AG09319 (cell line): ENCODE measurements at regions not wholly inside any gene's neighbourhood (a gene's known extent, or its start where the extent isn't known, plus 50 kb on each side); places are given as distances from the start of the nearest gene placed in this dataset.

ENCODE experiments used
- DNase-seq: peaks from one replicate; pipeline ENCODE4 v3.0.0-alpha.2; 2010; ENCODE audit warnings: low read depth; ENCODE audit errors: extremely low read depth
- CTCF ChIP-seq: IDR thresholded peaks from 2 replicates; pipeline ENCODE4 v1.5.1; 2011; ENCODE audit warnings: low read depth, mild to moderate bottlenecking, inconsistent platforms, low read length, moderate library complexity

GRCh38 chr1:29585656-29586055 lies 349.3 kb downstream of the PTPRU start:
- DNase-seq = no peak
- TF ChIP-seq CTCF = no peak

- TF ChIP-seq CTCF = no peak
- DNase-seq = no peak
These were observed 348.9 kb downstream of the PTPRU start for GRCh38 chr1:29585201-29585600.

GRCh38 chr1:29584776-29585175 lies 348.5 kb downstream of the PTPRU start:
- DNase-seq = no peak
- no peak for TF ChIP-seq CTCF

GRCh38 chr1:29584362-29584761 lies 348.0 kb downstream of the PTPRU start:
- DNase-seq = no peak
- TF ChIP-seq CTCF = no peak

GRCh38 chr1:29583727-29584126 lies 347.4 kb downstream of the PTPRU start:
- DNase-seq = no peak
- TF ChIP-seq CTCF = no peak

- no peak for TF ChIP-seq CTCF
- no peak for DNase-seq
These were observed 344.9 kb downstream of the PTPRU start for GRCh38 chr1:29581256-29581655.

GRCh38 chr1:29579821-29580425 lies 343.6 kb downstream of the PTPRU start:
- no peak for TF ChIP-seq CTCF
- DNase-seq = peak; percentile 50
